Activated CD4-positive, alpha-beta T cell treated with anti-CD3 and anti-CD28 coated beads, Interleukin-2, amount 10 ng/mL, durations not matched to agents 7 days and 5 days (primary cell): ENCODE measurements at regions not wholly inside any gene's neighbourhood (a gene's known extent, or its start where the extent isn't known, plus 50 kb on each side); places are given as distances from the start of the nearest gene placed in this dataset.
"Not testable (repeated sequence)": the region's sequence is repeated elsewhere in the genome, so short reads cannot be mapped to it uniquely, and the experiment has no call there.

Experiments used
- CTCF ChIA-PET: fragments of 350-600 bp; sonication (Branson Sonifier 250); formaldehyde crosslinking; loops from one replicate; lab custom pipeline; 2021; ENCODE audit warnings: antibody characterized with exemption; lab: Charles Lee
- POLR2A ChIA-PET: fragments of 350-600 bp; sonication (Branson Sonifier 250); formaldehyde crosslinking; loops from one replicate; lab custom pipeline; 2021; ENCODE audit warnings: antibody characterized with exemption; lab: Charles Lee
- DNase-seq: peaks from one replicate; pipeline ENCODE4 v3.0.0-alpha.2; 2020
- H3K27ac Mint-ChIP-seq: one replicate; pipeline ENCODE4 v1.8.0; 2021; ENCODE audit warnings: mild to moderate bottlenecking, moderate library complexity, mixed read lengths
- H3K27me3 Mint-ChIP-seq: one replicate; pipeline ENCODE4 v1.8.0; 2021; ENCODE audit warnings: mixed read lengths
- H3K36me3 Mint-ChIP-seq: one replicate; pipeline ENCODE4 v1.8.0; 2021; ENCODE audit warnings: low read depth, mixed read lengths
- H3K4me1 Mint-ChIP-seq: one replicate; pipeline ENCODE4 v1.8.0; 2021; ENCODE audit warnings: mixed read lengths
- H3K4me3 Mint-ChIP-seq: one replicate; pipeline ENCODE4 v1.8.0; 2021; ENCODE audit warnings: mild to moderate bottlenecking, moderate library complexity, mixed read lengths
- H3K9me3 Mint-ChIP-seq: one replicate; pipeline ENCODE4 v1.8.0; 2021; ENCODE audit warnings: mixed read lengths

DNA sequence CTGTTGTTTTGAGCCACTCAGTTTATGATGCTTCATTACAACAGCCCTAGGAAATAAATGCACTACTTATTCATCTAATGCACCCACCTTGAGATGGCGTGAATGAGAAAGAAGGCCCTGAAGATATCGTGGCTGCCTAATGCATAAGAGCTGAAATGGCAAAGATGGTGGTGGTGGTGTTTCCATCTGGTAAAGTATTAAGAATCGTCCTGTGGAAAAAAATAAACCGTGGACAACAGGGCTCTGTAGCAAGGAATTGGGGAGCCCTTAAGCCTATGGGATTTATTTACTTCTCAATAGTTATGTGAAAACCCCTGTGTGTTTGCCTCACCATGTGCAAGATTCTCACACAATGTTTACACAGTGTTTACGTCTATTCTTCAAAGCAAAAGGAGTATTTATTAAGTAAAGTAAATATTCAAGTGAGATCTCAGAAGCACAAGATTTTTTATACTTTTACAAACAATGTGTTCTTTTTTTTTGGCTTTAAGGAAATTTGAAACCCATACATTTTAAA lies 1555.2 kb upstream of the FLRT2 start:
- ChIA-PET POLR2A (no interaction called here), CTCF (no interaction called here)
- Mint-ChIP-seq H3K27me3 (no peaks in the 10 kb centered on the region), H3K4me1 (no peaks in the 10 kb centered on the region), H3K36me3 (no peaks in the 10 kb centered on the region), H3K27ac (no peak overlapping the region), H3K9me3 (peaks cover 9% of the 10 kb centered on the region), H3K4me3 (no peak overlapping the region)
- DNase-seq, result no peak

GRCh38 chr14:83975435-83975834 lies 1554.5 kb upstream of the FLRT2 start:
- no peaks in the 10 kb centered on the region for H3K4me1 Mint-ChIP-seq
- no peak for DNase-seq
- POLR2A ChIA-PET, result no interaction called here
- H3K27me3 Mint-ChIP-seq, result no peaks in the 10 kb centered on the region
- H3K9me3 Mint-ChIP-seq, result peaks cover 9% of the 10 kb centered on the region
- no peaks in the 10 kb centered on the region for H3K36me3 Mint-ChIP-seq
- CTCF ChIA-PET, result no interaction called here
- H3K27ac Mint-ChIP-seq, result no peak overlapping the region
- H3K4me3 Mint-ChIP-seq, result no peak overlapping the region

GRCh38 chr14:83975841-83976770 lies 1553.8 kb upstream of the FLRT2 start:
- CTCF ChIA-PET, result no interaction called here
- no peaks in the 10 kb centered on the region for H3K4me1 Mint-ChIP-seq
- H3K9me3 Mint-ChIP-seq, result peaks cover 5% of the 10 kb centered on the region
- no peak overlapping the region for H3K27ac Mint-ChIP-seq
- no peaks in the 10 kb centered on the region for H3K36me3 Mint-ChIP-seq
- H3K27me3 Mint-ChIP-seq, result no peaks in the 10 kb centered on the region
- POLR2A ChIA-PET, result no interaction called here
- H3K4me3 Mint-ChIP-seq, result no peak overlapping the region
- no peak for DNase-seq

- H3K4me1 Mint-ChIP-seq, result no peaks in the 10 kb centered on the region
- no peak overlapping the region for H3K4me3 Mint-ChIP-seq
- no peak for DNase-seq
- H3K27me3 Mint-ChIP-seq, result no peaks in the 10 kb centered on the region
- ChIA-PET CTCF (no interaction called here), POLR2A (no interaction called here)
- H3K36me3 Mint-ChIP-seq, result no peaks in the 10 kb centered on the region
- H3K27ac Mint-ChIP-seq, result no peak overlapping the region
- H3K9me3 Mint-ChIP-seq, result peaks cover 4% of the 10 kb centered on the region
Observed at GRCh38 chr14:83977583-83977982, 1552.4 kb upstream of the FLRT2 start.

DNA sequence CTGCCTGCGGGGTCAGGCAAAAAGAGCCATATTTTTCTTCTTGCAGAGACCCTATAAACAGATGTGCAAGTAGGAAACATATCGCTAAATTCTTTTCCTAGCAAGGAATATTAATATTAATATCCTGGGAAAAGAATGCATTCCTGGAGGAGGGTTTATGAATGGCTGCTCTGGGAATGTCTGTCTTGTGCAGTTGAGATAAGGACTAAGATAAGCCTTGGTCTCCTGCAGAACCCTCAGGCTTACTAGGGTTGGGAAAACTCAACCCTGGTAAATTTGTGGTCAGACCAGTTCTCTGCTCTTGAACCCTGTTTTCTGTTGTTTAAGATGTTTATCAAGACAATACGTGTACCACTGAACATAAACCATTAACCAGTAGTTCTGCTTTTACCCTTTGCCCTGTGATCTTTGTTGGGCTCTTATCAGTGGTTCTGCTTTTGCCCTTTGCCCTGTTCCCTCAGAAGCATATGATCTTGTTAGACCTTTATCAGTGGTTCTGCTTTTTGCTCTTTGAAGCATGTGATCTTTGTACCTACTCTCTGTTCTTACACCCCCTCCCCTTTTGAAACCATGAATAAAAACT lies 1548.2 kb upstream of the FLRT2 start:
- H3K27ac Mint-ChIP-seq, H3K36me3 Mint-ChIP-seq, CTCF ChIA-PET, H3K27me3 Mint-ChIP-seq, H3K4me1 Mint-ChIP-seq, H3K4me3 Mint-ChIP-seq, DNase-seq, H3K9me3 Mint-ChIP-seq, POLR2A ChIA-PET: not testable (repeated sequence)

DNA sequence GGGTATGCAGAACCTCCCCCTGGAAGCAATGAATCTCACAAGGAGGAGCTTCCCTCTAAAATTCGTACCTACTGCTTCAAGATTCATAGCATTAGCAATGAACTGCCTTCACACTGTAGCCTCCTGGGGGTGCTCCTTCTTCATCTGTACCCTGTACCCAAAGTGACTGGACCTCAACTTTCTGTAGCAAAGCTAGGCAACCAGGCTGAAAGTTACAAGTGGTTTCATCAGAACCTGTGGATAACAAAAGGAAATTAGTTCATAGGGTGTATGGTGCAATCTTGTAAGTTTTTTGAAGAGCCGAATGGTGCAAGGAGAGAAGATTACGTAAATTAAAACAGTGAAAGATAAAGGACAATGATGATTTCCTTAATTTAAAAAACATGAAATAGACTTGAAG lies 1541.7 kb upstream of the FLRT2 start:
- Mint-ChIP-seq H3K4me1 (no peaks in the 10 kb centered on the region), H3K9me3 (peaks cover 6% of the 10 kb centered on the region), H3K36me3 (no peaks in the 10 kb centered on the region), H3K27me3 (no peaks in the 10 kb centered on the region), H3K27ac (no peak overlapping the region), H3K4me3 (no peak overlapping the region)
- DNase-seq, result no peak
- POLR2A ChIA-PET, result no interaction called here
- CTCF ChIA-PET, result no interaction called here

DNA sequence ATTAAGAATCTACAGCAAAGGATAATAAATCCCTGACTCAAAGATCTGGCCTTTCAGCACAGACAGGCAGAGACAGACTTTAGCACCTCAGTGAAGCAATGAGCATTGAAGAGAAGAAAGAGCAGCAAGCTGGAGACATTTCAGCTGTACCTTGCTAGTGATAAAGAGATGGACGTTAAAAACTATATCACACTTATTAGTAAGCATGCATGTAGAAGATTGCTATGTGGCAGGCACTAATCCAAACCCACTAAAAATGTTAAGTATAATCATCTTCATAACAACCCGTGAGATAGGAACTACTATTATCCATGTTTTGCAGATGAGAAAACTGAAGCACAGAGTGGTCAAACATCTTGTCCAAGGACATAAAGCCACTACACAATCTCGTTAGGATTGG lies 1538.3 kb upstream of the FLRT2 start:
- Mint-ChIP-seq H3K4me3 (no peak overlapping the region), H3K27me3 (no peaks in the 10 kb centered on the region), H3K4me1 (no peaks in the 10 kb centered on the region), H3K36me3 (no peaks in the 10 kb centered on the region), H3K27ac (no peak overlapping the region), H3K9me3 (peaks cover 3% of the 10 kb centered on the region)
- no peak for DNase-seq
- POLR2A ChIA-PET, result no interaction called here
- CTCF ChIA-PET, result no interaction called here

DNA sequence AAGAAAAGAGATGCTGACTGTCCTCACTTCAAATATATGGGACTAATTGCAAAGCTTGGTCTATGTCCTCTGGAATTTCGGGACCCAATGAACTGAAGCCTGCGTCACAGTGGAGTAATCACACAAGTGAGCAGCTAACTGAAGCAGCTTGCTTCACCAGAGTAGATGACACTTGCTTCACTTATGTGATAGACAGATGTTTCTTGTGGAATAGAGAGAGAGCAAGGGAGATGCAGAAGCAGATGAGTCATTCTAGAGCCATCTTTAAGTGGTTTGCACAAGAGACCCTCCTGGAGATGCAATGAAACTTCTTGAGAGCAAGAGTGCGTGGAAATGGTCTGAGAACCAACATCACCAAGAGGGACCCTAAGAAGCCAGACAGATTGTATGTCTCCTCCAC lies 1537.1 kb upstream of the FLRT2 start:
- Mint-ChIP-seq H3K4me1 (no peaks in the 10 kb centered on the region), H3K36me3 (no peaks in the 10 kb centered on the region), H3K27me3 (no peaks in the 10 kb centered on the region), H3K9me3 (peaks cover 3% of the 10 kb centered on the region), H3K4me3 (no peak overlapping the region), H3K27ac (no peak overlapping the region)
- ChIA-PET CTCF (no interaction called here), POLR2A (no interaction called here)
- DNase-seq, result no peak

- no peak for DNase-seq
- POLR2A ChIA-PET, result no interaction called here
- no peaks in the 10 kb centered on the region for H3K4me1 Mint-ChIP-seq
- H3K27me3 Mint-ChIP-seq, result no peaks in the 10 kb centered on the region
- H3K27ac Mint-ChIP-seq, result no peak overlapping the region
- CTCF ChIA-PET, result no interaction called here
- no peaks in the 10 kb centered on the region for H3K36me3 Mint-ChIP-seq
- H3K4me3 Mint-ChIP-seq, result no peak overlapping the region
- H3K9me3 Mint-ChIP-seq, result peaks cover 3% of the 10 kb centered on the region
Observed at GRCh38 chr14:83993545-83993944, 1536.4 kb upstream of the FLRT2 start.

- no peak for DNase-seq
- H3K27me3 Mint-ChIP-seq, result no peaks in the 10 kb centered on the region
- peaks cover 3% of the 10 kb centered on the region for H3K9me3 Mint-ChIP-seq
- H3K27ac Mint-ChIP-seq, result no peak overlapping the region
- CTCF ChIA-PET, result no interaction called here
- H3K4me1 Mint-ChIP-seq, result no peaks in the 10 kb centered on the region
- no peak overlapping the region for H3K4me3 Mint-ChIP-seq
- H3K36me3 Mint-ChIP-seq, result no peaks in the 10 kb centered on the region
- POLR2A ChIA-PET, result no interaction called here
Observed at GRCh38 chr14:83994020-83994419, 1535.9 kb upstream of the FLRT2 start.

DNA sequence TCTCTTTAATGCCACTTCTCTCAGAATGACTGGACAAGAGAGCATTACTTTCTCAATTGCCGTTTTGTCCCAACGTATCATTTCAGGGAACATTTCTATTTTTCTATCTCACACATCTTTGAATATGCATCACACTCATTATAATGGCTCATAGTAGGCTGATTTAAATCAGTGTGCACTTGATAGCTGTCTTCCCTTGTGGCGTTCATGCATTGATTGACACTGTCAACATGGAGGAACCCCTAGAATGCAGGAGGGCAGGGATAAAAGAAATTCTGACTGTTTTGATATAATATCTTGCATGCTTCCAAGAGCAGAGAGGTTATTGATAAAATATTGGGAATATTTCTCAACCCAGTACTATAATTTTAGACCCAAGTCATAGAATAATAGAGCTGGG lies 1528.9 kb upstream of the FLRT2 start:
- ChIA-PET CTCF (no interaction called here), POLR2A (no interaction called here)
- DNase-seq, result no peak
- H3K27me3 Mint-ChIP-seq, result no peaks in the 10 kb centered on the region
- H3K27ac Mint-ChIP-seq, result no peak overlapping the region
- H3K4me3 Mint-ChIP-seq, result no peak overlapping the region
- H3K4me1 Mint-ChIP-seq, result no peaks in the 10 kb centered on the region
- H3K9me3 Mint-ChIP-seq, result peaks cover 10% of the 10 kb centered on the region
- no peaks in the 10 kb centered on the region for H3K36me3 Mint-ChIP-seq

DNA sequence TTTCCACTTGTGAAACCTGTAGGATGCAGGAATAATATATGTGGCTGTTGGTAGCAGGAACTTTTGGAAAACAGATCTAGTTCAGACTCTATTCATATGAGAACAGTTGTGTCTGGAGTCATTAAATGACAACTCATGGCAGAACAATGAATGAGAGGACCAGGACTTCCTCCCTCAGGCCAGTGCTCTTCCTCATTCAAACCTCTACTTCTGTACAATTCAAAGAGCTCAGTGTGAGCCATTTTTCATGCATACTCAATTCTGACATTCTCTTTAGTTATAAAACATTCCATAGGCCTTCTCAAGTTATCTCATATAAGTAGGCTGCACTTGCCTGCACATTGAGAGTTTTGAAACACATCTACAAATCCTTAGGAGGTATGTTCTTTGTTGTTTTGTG lies 1526.6 kb upstream of the FLRT2 start:
- Mint-ChIP-seq H3K4me1 (no peaks in the 10 kb centered on the region), H3K36me3 (no peaks in the 10 kb centered on the region), H3K9me3 (peaks cover 10% of the 10 kb centered on the region), H3K27me3 (no peaks in the 10 kb centered on the region), H3K27ac (no peak overlapping the region), H3K4me3 (no peak overlapping the region)
- POLR2A ChIA-PET, result no interaction called here
- no peak for DNase-seq
- CTCF ChIA-PET, result no interaction called here

GRCh38 chr14:84006643-84007155 lies 1523.2 kb upstream of the FLRT2 start:
- peaks cover 6% of the 10 kb centered on the region for H3K9me3 Mint-ChIP-seq
- ChIA-PET POLR2A (no interaction called here), CTCF (no interaction called here)
- no peak for DNase-seq
- H3K27me3 Mint-ChIP-seq, result no peaks in the 10 kb centered on the region
- H3K4me3 Mint-ChIP-seq, result no peak overlapping the region
- H3K27ac Mint-ChIP-seq, result no peak overlapping the region
- H3K36me3 Mint-ChIP-seq, result no peaks in the 10 kb centered on the region
- H3K4me1 Mint-ChIP-seq, result no peaks in the 10 kb centered on the region
